GM23338 (cell line): ENCODE measurements at regions not wholly inside any gene's neighbourhood (a gene's known extent, or its start where the extent isn't known, plus 50 kb on each side); places are given as distances from the start of the nearest gene placed in this dataset.

Source experiments
- ATAC-seq: fragments of 200-7000 bp; cut with Tn5 transposase; 3 replicates; pipeline ENCODE4 v1.9.1; 2020
- DNase-seq: peaks from one replicate; pipeline ENCODE4 v3.0.0-alpha.2; 2015; ENCODE audit warnings: low spot score
- H2AFZ ChIP-seq: fragments of 200-600 bp; sonication (generic); 2 replicates; pipeline ENCODE4 v1.8.0; 2016; ENCODE audit warnings: antibody characterized with exemption, mild to moderate bottlenecking, moderate library complexity
- H3F3A ChIP-seq: fragments of 200-600 bp; sonication (generic); replicated peaks from 2 replicates; pipeline ENCODE4 v1.8.0; 2017; ENCODE audit warnings: antibody characterized with exemption, mixed run types, low read depth
- H3K27ac ChIP-seq: fragments of 200-600 bp; sonication (generic); 2 replicates; pipeline ENCODE4 v1.6.1; 2016; ENCODE audit warnings: low read depth
- H3K27me3 ChIP-seq: fragments of 200-600 bp; sonication (generic); 2 replicates; pipeline ENCODE4 v1.8.0; 2016; ENCODE audit warnings: mild to moderate bottlenecking, mixed run types, moderate library complexity; ENCODE audit not compliant: insufficient read depth
- H3K36me3 ChIP-seq: fragments of 200-600 bp; sonication (generic); 2 replicates; pipeline ENCODE4 v1.8.0; 2016; ENCODE audit warnings: mild to moderate bottlenecking; ENCODE audit not compliant: insufficient read depth
- H3K4me1 ChIP-seq: fragments of 200-600 bp; sonication (generic); 2 replicates; pipeline ENCODE4 v1.8.0; 2016; ENCODE audit warnings: mild to moderate bottlenecking, moderate library complexity; ENCODE audit not compliant: insufficient read depth
- H3K4me2 ChIP-seq: fragments of 200-600 bp; sonication (generic); 2 replicates; pipeline ENCODE4 v1.7.1; 2017; ENCODE audit warnings: mixed run types
- H3K4me3 ChIP-seq: fragments of 200-600 bp; sonication (generic); 2 replicates; pipeline ENCODE4 v1.6.1; 2016; ENCODE audit warnings: mixed run types
- H3K79me2 ChIP-seq: fragments of 200-600 bp; sonication (generic); replicated peaks from 2 replicates; pipeline ENCODE4 v1.8.0; 2017; ENCODE audit warnings: mild to moderate bottlenecking; ENCODE audit not compliant: insufficient read depth
- H3K9me2 ChIP-seq: fragments of 200-600 bp; sonication (generic); 2 replicates; pipeline ENCODE4 v1.8.0; 2017; ENCODE audit not compliant: insufficient read depth
- H4K20me1 ChIP-seq: fragments of 200-600 bp; sonication (generic); replicated peaks from 2 replicates; pipeline ENCODE4 v1.8.0; 2017; ENCODE audit warnings: mild to moderate bottlenecking; ENCODE audit not compliant: insufficient read depth
- H3K27ac Mint-ChIP-seq: 2 replicates; pipeline ENCODE4 v1.8.0; 2020; ENCODE audit warnings: inconsistent platforms, mild to moderate bottlenecking, moderate library complexity, mixed read lengths
- H3K27me3 Mint-ChIP-seq: 3 replicates; pipeline ENCODE4 v1.8.0; 2022; ENCODE audit warnings: low read depth, mild to moderate bottlenecking, moderate library complexity, mixed read lengths, inconsistent platforms; ENCODE audit not compliant: insufficient read depth, poor library complexity
- H3K36me3 Mint-ChIP-seq: 3 replicates; pipeline ENCODE4 v1.8.0; 2021; ENCODE audit warnings: low read depth, mild to moderate bottlenecking, inconsistent platforms, moderate library complexity, mixed read lengths
- H3K4me1 Mint-ChIP-seq: 3 replicates; pipeline ENCODE4 v1.8.0; 2020; ENCODE audit warnings: mild to moderate bottlenecking, inconsistent platforms, mixed read lengths
- H3K4me3 Mint-ChIP-seq: 3 replicates; pipeline ENCODE4 v1.8.0; 2021; ENCODE audit warnings: moderate library complexity, mild to moderate bottlenecking, inconsistent platforms, mixed read lengths
- H3K9me3 Mint-ChIP-seq: 3 replicates; pipeline ENCODE4 v1.8.0; 2020; ENCODE audit warnings: moderate library complexity, mild to moderate bottlenecking, inconsistent platforms, mixed read lengths
- CREB1 ChIP-seq: fragments of 250-450 bp; sonication (Bioruptor Pico); IDR thresholded peaks from 2 replicates; pipeline ENCODE4 v1.5.0; 2020; ENCODE audit warnings: low read depth, mild to moderate bottlenecking, moderate library complexity
- CTCF ChIP-seq, 2 experiments: fragments of 200-600 bp in 1 of 2; sonication (generic) in 1 of 2; conservative IDR thresholded peaks; 2 replicates each; pipeline versions ENCODE4 v1.5.1 to v1.6.1; 2016 to 2017; ENCODE audit warnings: antibody characterized with exemption in 2 of 2, low read depth in 2 of 2, mild to moderate bottlenecking in 2 of 2, moderate library complexity in 1 of 2
- ETS1 ChIP-seq: IDR thresholded peaks from 2 replicates; pipeline ENCODE4 v1.6.1; 2016; ENCODE audit warnings: antibody characterized with exemption
- EZH2 ChIP-seq: fragments of 200-600 bp; sonication (generic); IDR thresholded peaks from one replicate; pipeline ENCODE4 v1.8.0; 2017; ENCODE audit warnings: antibody characterized with exemption, mild to moderate bottlenecking, low read depth; ENCODE audit not compliant: unreplicated experiment
- EZH2phosphoT487 ChIP-seq: fragments of 200-600 bp; sonication (generic); IDR thresholded peaks from one replicate; pipeline ENCODE4 v1.8.1; 2018; ENCODE audit warnings: antibody characterized with exemption; ENCODE audit not compliant: unreplicated experiment
- JUNB ChIP-seq: IDR thresholded peaks from one replicate; pipeline ENCODE4 v1.6.1; 2016; ENCODE audit warnings: antibody characterized with exemption; ENCODE audit not compliant: unreplicated experiment
- NANOG ChIP-seq: IDR thresholded peaks from 2 replicates; pipeline ENCODE4 v1.6.1; 2016; ENCODE audit warnings: antibody characterized with exemption, borderline replicate concordance
- POLR2AphosphoS5 ChIP-seq: IDR thresholded peaks from 2 replicates; pipeline ENCODE4 v1.6.1; 2016; ENCODE audit warnings: antibody characterized with exemption, low read depth
- STAT1 ChIP-seq: IDR thresholded peaks from one replicate; pipeline ENCODE4 v1.6.1; 2016; ENCODE audit warnings: antibody characterized with exemption; ENCODE audit not compliant: unreplicated experiment
- ZNF114 ChIP-seq: fragments of 250-450 bp; sonication (Bioruptor Pico); IDR thresholded peaks from 2 replicates; pipeline ENCODE4 v1.5.0; 2020; ENCODE audit warnings: mild to moderate bottlenecking, moderate library complexity
- ZNF331 ChIP-seq: fragments of 250-450 bp; sonication (Bioruptor Pico); IDR thresholded peaks from 2 replicates; pipeline ENCODE4 v1.5.0; 2020; ENCODE audit warnings: low read depth, mild to moderate bottlenecking, moderate library complexity
- TF ChIP-seq, protein P1 (sequence below): fragments of 250-450 bp; sonication (Bioruptor Pico); IDR thresholded peaks from 2 replicates; pipeline ENCODE4 v1.5.0; 2020; ENCODE audit warnings: mild to moderate bottlenecking, moderate library complexity

DNA sequence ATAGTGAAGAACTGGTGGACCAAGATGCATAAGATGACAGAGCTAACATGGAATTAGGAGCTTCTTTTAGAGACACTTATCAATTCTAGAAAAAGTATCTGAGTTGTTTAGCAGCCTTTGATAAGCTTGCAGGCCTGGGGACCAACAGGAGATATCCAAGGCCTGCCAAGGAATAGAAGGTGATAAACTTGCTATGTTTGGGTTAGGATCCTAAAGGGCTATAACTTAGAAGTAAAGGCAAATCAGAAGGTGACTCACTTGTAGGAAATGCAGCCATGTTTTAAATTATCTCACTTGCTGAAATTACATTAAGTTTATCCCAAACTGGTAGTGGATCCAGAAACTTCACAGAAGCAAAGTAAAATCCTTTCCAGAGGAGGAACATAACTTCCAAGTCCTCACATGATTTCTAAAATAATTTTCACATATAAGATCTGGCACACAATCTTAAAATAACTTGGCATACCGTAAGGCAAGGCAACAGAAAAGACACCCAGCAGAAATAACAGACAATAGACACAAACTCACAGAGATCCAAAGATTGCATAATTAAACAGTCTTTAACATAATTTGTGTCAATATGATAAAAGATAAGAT, 69.6 kb upstream of the TEAD1 start (continued):
- TF ChIP-seq CTCF (conservative IDR thresholded peaks at IDR 0.05; ENCODE audit: low read depth in 2 of 2) (no peak), STAT1 (no peak), POLR2AphosphoS5 (no peak), ETS1 (no peak), CREB1 (no peak)

GRCh38 chr11:12606597-12606996, 67.6 kb upstream of the TEAD1 start:
- ATAC-seq: no peak
- no peak for DNase-seq
- Histone ChIP-seq H3F3A (no peaks in the 10 kb centered on the region), H3K27me3 (no peaks in the 10 kb centered on the region), H4K20me1 (no peaks in the 10 kb centered on the region), H2AFZ (no peak overlapping the region), H3K27ac (no peak overlapping the region), H3K4me1 (peaks cover 2% of the 10 kb centered on the region; the same call in 1 of the 2 replicates), H3K4me3 (no peak overlapping the region), H3K36me3 (no peaks in the 10 kb centered on the region), H3K9me2 (no peaks in the 10 kb centered on the region), H3K4me2 (no peak overlapping the region), H3K79me2 (no peaks in the 10 kb centered on the region)
- H3K9me3 Mint-ChIP-seq: peaks cover 16% of the 10 kb centered on the region; the same call in 2 of the 3 replicates
- H3K27ac Mint-ChIP-seq: no peak overlapping the region
- no peaks in the 10 kb centered on the region for H3K36me3 Mint-ChIP-seq
- peaks cover 6% of the 10 kb centered on the region; the same call in 1 of the 3 replicates for H3K4me1 Mint-ChIP-seq
- no peak overlapping the region for H3K4me3 Mint-ChIP-seq
- no peaks in the 10 kb centered on the region for H3K27me3 Mint-ChIP-seq
- TF ChIP-seq, protein P1, sequence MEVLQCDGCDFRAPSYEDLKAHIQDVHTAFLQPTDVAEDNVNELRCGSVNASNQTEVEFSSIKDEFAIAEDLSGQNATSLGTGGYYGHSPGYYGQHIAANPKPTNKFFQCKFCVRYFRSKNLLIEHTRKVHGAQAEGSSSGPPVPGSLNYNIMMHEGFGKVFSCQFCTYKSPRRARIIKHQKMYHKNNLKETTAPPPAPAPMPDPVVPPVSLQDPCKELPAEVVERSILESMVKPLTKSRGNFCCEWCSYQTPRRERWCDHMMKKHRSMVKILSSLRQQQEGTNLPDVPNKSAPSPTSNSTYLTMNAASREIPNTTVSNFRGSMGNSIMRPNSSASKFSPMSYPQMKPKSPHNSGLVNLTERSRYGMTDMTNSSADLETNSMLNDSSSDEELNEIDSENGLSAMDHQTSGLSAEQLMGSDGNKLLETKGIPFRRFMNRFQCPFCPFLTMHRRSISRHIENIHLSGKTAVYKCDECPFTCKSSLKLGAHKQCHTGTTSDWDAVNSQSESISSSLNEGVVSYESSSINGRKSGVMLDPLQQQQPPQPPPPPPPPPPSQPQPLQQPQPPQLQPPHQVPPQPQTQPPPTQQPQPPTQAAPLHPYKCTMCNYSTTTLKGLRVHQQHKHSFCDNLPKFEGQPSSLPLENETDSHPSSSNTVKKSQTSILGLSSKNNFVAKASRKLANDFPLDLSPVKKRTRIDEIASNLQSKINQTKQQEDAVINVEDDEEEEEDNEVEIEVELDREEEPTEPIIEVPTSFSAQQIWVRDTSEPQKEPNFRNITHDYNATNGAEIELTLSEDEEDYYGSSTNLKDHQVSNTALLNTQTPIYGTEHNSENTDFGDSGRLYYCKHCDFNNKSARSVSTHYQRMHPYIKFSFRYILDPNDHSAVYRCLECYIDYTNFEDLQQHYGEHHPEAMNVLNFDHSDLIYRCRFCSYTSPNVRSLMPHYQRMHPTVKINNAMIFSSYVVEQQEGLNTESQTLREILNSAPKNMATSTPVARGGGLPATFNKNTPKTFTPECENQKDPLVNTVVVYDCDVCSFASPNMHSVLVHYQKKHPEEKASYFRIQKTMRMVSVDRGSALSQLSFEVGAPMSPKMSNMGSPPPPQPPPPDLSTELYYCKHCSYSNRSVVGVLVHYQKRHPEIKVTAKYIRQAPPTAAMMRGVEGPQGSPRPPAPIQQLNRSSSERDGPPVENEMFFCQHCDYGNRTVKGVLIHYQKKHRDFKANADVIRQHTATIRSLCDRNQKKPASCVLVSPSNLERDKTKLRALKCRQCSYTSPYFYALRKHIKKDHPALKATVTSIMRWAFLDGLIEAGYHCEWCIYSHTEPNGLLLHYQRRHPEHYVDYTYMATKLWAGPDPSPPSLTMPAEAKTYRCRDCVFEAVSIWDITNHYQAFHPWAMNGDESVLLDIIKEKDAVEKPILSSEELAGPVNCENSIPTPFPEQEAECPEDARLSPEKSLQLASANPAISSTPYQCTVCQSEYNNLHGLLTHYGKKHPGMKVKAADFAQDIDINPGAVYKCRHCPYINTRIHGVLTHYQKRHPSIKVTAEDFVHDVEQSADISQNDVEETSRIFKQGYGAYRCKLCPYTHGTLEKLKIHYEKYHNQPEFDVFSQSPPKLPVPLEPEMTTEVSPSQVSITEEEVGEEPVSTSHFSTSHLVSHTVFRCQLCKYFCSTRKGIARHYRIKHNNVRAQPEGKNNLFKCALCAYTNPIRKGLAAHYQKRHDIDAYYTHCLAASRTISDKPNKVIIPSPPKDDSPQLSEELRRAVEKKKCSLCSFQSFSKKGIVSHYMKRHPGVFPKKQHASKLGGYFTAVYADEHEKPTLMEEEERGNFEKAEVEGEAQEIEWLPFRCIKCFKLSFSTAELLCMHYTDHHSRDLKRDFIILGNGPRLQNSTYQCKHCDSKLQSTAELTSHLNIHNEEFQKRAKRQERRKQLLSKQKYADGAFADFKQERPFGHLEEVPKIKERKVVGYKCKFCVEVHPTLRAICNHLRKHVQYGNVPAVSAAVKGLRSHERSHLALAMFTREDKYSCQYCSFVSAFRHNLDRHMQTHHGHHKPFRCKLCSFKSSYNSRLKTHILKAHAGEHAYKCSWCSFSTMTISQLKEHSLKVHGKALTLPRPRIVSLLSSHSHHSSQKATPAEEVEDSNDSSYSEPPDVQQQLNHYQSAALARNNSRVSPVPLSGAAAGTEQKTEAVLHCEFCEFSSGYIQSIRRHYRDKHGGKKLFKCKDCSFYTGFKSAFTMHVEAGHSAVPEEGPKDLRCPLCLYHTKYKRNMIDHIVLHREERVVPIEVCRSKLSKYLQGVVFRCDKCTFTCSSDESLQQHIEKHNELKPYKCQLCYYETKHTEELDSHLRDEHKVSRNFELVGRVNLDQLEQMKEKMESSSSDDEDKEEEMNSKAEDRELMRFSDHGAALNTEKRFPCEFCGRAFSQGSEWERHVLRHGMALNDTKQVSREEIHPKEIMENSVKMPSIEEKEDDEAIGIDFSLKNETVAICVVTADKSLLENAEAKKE (CRISPR knock-in tag): no peak
- no peak for TF ChIP-seq NANOG
- TF ChIP-seq ETS1: no peak
- TF ChIP-seq ZNF114 (CRISPR knock-in tag): no peak
- no peak for TF ChIP-seq POLR2AphosphoS5
- no peak for TF ChIP-seq EZH2phosphoT487
- TF ChIP-seq EZH2: no peak
- no peak for TF ChIP-seq JUNB
- TF ChIP-seq STAT1: no peak
- no peak for TF ChIP-seq ZNF331 (CRISPR knock-in tag)
